Gastrocnemius medialis (tissue), 4 donors: ENCODE measurements at regions not wholly inside any gene's neighbourhood (a gene's known extent, or its start where the extent isn't known, plus 50 kb on each side); places are given as distances from the start of the nearest gene placed in this dataset.

Source experiments
- POLR2A ChIP-seq, 2 donors: fragments of 450-650 bp; IDR thresholded peaks; one replicate each; pipeline ENCODE4 v1.6.1; 2017; ENCODE audit warnings: antibody characterized with exemption in 2 of 2, mild to moderate bottlenecking in 2 of 2, moderate library complexity in 2 of 2
- TF ChIP-seq, protein P1 (sequence below), 5 experiments: fragments of 450-650 bp in 3 of 5; fragments of 200-600 bp in 2 of 5; sonication (generic) in 2 of 5; IDR thresholded peaks in 4 of 5; conservative IDR thresholded peaks in 1 of 5; 1 replicate in 4 of 5; 2 replicates in 1 of 5; pipeline ENCODE4 v1.5.1; 2016 to 2019; ENCODE audit warnings: antibody characterized with exemption in 5 of 5, mild to moderate bottlenecking in 3 of 5, moderate library complexity in 3 of 5

DNA sequence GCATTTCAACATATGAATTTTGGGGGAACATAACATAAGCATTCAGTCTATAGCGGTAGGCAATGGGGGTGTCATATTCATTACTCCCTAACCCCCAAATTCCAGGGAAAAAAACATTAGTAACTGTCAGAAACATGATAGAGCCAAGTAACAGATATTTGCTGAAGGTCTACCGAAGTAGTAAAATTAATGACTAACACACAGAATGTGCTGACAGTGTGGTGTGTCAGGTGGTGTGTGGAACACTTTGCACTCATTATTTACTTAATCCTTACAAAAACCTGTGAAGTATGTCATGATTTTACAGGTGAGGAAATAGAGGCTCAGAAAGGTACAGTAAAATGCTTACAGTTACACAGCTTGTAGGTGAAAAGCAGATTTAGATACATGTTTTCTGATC lies 85.4 kb upstream of the RHOBTB1 start:
- TF ChIP-seq POLR2A (IDR thresholded peaks at IDR 0.05) = no peak
- TF ChIP-seq, protein P1, sequence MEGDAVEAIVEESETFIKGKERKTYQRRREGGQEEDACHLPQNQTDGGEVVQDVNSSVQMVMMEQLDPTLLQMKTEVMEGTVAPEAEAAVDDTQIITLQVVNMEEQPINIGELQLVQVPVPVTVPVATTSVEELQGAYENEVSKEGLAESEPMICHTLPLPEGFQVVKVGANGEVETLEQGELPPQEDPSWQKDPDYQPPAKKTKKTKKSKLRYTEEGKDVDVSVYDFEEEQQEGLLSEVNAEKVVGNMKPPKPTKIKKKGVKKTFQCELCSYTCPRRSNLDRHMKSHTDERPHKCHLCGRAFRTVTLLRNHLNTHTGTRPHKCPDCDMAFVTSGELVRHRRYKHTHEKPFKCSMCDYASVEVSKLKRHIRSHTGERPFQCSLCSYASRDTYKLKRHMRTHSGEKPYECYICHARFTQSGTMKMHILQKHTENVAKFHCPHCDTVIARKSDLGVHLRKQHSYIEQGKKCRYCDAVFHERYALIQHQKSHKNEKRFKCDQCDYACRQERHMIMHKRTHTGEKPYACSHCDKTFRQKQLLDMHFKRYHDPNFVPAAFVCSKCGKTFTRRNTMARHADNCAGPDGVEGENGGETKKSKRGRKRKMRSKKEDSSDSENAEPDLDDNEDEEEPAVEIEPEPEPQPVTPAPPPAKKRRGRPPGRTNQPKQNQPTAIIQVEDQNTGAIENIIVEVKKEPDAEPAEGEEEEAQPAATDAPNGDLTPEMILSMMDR (IDR thresholded peaks at IDR 0.05 in 4 of 5, conservative IDR thresholded peaks at IDR 0.05 in 1 of 5) = no peak
